Kasumi-1 (cell line): ENCODE measurements at regions not wholly inside any gene's neighbourhood (a gene's known extent, or its start where the extent isn't known, plus 50 kb on each side); places are given as distances from the start of the nearest gene placed in this dataset.

Experiments
- DNase-seq, 2 experiments: peaks; one replicate each; lab custom pipeline; 2025; lab: John Stamatoyannopoulos, UW

DNA sequence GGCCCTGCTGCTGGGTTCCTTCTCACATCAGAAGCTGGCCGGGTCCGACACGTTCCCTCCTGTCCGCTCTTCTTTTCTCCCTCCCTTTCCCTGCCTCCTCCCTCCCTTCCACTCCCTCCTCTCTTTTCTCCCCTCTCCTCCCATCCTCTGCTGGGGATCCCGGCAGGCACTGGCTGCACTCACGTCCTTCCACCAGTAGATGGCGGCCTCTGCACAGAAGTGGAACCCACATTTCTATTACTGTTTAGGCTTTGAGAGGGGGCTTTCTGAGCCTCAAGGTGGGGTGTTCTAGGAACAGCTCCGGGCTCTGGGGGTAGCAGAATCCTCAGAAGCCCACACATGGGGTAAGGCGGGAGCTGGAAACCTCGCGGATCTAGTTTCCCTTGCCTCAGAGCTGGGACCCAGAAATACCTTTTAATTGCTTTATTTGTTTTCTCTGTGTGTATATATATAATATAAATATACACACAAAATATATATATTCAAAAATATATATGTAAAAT is 294.2 kb downstream of the ZNF536 start:
- DNase-seq, result peak; percentile 48 to 50

DNA sequence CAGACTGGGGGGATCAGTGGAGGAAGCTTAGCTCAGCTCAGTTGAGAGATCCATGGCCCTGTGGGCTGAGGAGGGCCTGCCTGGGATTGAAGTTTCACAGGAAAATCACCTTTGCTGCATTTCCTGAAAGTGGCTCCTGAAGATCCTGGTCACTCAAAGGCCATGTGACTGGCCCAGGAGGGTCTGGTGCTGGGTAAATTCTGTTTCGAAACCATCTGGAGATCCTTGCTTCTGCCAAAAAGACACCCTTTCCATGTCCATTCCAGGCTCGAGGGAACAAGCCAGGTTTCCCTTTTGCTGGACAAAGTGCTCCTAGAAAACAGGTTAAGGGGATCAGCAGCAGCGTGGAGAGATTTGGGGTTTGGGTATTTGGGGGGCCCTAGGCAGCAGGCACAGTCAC is 293.3 kb downstream of the ZNF536 start:
- no peak for DNase-seq

DNA sequence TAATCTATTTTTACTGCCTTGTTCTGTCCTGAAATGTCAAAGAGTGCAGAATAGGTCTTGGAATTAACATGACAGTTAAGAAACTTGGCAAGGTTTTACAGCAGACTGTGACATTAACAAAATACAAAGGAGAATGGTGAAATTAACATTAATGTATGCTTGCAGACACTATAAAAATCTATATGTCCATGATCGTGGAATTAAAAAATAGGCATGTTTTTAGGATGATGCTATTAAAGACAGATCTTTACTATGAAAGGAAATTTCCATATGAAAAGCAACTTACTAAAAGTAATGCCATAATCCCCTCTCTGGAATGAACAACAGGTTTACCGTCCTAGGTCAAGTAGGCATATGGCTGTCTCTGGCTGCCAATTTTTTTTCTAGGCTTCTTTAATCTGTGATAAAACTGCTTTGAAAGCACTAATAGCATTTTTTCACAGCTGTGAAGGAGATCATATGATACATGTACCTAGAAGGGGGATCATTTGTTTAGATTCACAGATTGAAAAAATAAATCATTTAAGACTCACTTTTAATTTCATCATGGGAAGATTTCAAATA is 291.5 kb downstream of the ZNF536 start:
- no peak for DNase-seq

DNA sequence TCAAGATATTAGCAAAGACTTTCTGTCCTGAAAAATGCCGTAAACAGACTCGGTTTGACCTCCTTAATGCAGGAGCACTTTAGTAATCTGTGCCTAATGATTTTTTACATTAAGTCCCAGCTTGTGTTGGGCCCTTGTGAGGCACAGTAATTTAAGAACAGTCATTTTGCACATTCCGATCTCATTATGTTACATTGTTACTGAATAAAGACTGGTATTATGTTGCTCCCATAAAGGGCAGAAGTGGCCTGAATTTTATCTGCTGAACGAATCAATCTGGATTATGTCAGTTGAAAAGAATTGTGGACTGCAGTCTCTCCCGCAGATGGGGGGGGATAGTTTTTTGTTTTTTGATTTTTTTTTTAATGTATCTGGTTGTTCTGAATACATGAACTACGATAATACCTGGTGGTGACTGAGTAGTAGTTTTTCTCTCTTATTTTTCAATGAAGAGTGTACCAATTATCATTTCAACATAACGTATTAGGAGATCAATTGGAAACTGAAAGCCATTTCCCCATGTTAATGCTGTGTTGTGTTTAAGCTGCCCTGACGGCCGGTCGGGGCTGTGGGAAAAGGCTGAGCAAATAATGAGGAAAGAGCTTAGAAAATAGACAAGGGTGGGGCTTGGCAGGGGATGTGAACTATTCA is 290.2 kb downstream of the ZNF536 start:
- DNase-seq, result no peak

DNA sequence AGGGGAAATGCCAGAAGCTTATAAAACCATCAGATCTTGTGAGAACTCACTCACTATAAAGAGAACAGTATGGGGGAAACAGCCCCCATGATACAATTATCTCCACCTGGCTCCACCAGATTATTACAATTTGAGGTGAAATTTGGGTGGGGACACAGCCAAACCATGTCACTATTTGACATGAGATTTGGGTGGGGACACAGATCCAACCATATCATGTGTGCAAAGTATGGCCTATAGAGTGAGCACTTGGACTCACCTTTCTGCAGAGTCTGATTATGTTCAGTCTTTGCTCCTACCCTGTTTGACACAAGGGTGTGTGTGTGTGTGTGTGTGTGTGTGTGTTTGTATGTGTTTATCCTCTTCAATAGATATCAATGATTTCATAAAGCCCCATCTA is 287.5 kb downstream of the ZNF536 start:
- no peak for DNase-seq

DNA sequence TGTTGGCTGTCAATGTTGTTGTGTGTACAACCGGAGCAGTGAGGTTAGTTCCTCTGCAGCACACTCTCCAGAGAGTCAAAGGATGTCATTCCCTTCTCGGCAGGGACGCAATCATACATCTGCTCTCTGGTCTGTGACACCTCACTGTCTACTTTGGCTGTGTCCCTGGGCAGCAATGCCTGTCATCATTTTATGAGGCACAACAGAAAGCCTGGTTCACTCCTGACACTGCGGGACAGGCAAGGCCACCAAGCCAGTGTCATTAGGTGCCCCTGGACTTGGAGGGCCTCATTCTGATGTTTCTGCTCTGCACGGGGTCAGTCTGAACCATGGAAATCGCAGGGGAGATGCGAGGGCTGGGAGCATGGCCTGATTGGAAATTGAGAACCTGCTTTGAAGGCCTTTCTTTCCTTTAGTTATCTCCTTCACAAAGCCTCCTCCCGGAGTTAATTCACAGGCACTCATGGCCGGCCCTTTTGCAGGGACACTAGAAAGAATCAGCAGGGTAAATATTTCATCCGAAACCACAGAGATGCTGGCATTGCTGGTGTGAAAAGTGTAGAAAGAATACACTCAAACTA is 284.4 kb downstream of the ZNF536 start:
- DNase-seq, result no peak

DNA sequence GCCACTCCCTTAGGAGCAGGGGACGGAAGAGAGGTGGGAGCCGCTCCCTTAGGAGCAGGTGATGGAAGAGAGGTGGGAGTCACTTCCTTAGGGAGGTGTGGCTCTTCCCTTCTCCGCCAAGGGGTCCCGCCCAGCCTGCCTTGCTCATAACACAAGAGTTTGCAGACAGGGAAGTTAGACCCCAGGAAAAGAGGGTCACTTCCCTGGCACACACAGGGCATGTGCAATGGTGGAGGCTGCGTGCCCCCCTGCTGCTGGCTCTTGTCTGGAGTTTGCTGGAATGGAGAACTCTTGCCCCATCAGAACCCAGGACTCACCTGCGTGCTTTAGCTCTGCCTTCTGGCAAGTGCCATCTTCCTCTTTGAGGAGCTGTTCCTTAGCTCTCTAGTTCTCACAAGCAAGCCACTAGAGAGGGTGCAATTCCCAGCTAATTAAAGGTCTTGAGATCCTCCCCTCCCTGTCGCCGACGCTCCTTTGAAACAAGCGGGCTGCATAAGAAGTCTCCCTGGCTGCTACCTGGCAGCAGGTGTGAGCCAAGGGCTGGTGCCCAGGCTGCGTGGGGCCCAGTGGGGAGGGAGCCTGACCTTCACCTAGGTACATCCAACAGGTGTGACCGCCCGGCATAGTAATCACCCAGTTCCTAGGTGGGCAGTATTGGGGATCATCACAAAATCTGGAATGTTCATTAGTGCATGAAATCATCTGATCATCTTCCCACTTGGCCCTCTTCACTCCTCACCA is 281.6 kb downstream of the ZNF536 start:
- DNase-seq, result no peak

DNA sequence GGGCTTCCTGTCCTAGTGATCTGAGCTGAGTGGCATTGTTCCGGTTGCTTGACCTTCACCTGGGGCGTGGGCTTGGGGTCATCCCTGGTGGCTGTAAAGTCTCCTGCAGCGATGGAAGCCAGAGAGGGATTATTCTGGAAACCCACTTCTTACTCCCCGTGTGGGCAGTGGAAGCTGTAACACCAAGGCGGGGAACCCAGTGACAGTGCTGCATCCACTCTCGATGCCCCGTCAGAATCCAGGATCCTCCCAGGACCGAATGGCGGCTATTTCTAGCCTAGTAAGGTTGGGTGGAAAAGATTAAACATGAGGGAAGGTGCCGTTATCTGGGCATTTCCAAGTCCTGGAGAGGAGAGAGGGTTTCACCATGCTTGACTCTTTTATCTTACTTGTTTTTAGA is 280.6 kb downstream of the ZNF536 start:
- no peak for DNase-seq

DNA sequence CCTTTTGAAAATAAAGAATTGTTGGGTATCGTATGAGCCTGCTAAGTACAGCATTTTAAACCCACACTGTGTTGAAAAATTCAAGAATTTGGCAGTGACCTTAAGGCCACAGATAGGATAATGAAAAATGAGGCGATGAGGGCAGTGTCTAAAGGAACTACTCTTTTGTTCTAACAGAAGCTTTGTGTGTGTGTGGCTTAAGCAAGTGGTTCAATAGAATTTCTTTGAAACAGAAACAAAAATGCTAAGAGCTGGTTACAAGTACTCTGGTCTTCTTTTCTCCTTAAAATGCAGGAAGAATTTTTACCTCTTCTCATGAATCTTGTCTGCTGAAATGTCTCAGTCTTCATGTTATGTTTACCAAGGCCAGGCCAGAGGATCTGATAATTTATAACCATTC is 279.5 kb downstream of the ZNF536 start:
- no peak for DNase-seq

DNA sequence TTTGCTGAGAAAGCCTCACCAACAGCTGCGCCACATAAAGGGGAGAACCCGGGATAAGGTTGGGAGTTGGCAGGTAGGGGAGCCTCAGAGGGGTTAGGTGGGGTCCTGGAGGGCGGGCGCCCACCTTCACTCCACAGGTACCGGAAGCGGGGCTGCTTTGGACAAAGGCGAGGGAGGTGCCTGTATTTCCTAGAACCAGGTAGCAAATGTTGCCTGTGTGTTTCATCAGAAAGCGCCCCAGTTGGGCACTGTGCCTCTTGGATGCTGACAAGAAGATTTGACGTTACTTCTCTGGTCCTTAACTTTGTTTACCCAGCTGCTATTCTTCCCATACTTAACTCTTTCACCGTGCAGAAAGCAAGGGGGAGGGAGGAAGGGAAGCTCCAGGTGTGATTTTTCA is 278.9 kb downstream of the ZNF536 start:
- DNase-seq, result no peak

DNA sequence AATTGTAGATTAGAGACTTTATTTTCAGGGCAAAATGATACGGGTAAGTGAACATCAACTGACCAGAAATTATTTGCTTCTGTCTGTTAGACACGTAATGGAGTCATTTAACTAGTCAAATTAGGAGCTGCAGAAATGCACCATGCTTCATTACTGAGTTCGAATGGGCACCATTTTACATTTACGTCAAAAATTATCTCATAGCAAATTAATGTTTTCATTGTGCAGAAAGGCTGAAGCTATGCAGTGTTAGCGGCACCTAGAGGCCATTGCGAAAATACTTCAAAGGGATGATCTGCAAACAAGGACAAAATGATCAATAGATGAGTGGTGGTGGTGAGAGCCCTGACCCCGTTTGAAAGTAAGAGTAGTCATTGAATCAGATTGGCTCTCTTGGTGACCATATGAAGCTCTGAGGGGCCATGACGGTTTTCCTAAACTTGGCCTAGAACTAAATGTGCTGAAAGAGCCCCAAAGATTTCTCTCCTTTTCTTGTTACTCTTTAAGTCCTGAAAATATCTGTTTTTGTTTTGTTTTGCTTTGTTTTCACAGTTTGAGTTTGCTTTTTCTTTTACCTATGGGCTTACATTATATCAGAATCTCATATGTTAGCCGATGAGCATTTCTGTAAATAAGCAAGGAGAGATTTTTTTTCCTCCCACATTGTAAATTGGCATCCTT is 277.9 kb downstream of the ZNF536 start:
- DNase-seq, result peak; percentile 44 to 65

DNA sequence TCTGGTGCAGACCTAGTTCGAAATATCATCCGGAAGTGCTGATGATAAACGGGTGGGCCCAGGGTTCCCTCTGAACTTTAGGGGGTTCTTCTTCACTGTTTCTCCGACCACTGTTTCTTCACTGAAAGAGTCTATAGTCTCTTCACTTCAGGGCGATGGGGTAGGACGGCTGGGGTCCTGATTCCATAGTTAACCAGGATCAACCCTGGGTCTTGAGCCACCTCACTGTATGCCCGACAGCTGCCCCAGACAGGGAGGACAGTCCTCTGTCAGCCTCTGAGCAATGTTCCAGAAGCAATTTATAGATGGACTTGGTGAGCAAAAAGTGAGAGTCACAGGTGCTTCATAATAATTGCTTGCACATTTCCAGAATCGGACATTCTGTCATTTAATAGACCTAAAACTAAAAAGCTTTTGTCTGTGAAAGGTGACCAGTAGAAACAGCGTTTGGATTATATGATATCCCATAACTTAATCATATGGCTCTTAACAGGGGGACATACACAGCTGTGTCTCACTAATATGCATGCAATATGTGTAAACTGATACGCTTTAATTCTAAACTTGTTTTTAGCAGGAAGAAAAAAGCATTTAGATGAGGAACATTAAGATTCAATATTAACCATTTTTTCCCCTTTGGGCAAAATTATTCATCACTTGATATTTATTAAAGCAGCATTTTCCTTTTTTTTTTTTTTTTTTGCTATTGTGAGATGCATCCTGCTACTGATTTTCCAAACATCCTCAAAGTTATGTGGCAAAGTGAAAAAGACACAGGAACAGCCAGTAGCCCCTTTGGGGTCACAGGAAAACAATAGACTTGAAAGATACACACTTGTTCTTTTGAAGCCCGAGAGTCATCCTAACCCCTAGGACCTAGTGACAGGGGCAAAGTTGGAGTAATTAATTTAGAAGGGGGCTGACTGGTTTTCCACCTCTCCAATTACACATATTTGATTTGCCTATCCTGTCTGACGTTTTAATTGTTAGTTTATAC is 277.0 kb downstream of the ZNF536 start:
- DNase-seq, result no peak

DNA sequence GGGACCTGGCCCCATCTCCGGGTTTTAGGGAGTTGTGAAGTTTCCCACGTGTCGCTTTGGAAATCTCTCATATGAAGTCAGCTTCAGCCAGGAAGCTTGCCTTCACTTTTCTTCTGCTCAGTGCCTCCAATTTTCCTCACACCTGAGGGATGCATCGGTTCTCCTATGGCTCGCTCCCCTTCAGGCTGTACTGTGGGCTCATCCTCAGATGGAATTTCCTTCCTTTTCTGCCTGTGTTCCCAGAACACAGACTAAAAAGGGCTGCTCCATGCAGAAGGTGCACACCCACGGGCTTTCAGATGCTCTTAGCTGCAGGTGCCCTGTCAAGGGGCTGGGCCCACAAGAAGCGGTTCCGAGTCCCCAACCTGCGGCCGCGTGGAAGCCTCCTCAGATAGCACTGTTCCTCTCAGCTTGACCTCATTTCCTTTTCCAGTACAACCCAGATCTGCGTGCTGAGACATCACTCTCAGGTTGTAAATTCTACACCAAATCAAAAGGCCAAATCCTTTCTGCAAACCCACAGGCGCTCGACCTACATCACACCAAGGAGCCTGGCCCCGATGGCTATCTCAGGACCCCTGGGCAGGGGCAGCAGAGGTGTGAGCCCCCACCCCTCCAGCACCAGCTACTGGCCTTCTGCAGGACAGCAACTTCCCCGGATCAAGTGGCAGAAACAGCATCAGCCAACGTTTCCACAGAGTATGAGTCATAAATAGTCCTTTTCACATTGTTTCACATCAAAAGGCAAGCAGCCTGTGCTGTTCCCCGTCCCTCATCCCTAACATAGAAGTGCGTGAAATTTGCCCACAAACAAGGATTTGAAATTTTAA is 275.9 kb downstream of the ZNF536 start:
- no peak for DNase-seq

DNA sequence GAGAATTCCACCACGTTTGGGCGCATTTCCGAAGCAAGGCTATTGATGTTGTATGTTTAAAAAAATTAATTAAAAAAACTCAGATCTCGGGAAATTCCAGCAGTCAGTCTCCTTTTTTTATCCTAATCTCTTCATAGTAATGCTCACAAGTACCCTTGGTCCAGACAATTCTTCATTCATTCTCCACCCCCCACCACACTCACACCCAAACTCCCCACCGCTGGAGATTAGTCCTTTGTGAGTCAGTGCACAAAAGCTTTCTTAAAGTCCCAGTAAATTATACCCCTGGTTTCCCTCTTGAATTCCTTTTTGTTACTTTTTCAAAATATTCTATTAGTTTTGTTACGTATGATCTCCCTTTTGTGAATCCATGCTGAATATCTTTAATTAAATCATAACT is 274.6 kb downstream of the ZNF536 start:
- DNase-seq, result no peak

DNA sequence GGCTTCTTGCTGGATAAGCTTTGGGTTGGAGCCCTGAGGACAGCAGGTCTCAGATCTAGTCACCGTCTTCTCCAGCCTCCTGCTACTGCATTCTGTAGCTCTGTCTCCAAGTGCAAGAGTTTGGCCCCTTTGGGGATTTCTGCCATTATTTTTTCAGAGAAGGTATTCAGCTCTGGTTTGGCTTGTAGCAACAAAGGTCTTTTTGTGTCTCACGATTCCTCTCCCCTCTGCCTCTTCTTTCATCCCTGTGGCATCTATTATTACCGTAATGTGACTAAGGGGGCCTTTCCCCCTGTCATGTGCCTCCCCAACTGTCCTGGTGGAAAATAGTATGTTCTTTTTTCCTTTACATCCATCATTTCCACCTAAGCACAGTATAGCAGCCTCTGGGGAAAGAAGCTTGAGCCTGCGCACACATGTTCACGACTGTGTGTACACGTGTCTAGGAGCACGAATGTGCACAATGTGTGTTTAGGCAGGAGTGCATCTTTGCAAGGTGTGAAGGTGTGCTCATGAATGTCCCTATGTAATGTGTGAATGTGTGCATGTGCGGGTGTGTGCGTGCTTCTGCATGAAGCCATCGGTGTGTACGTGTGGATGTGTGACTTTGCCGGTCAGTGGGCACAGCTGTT is 273.9 kb downstream of the ZNF536 start:
- no peak for DNase-seq

DNA sequence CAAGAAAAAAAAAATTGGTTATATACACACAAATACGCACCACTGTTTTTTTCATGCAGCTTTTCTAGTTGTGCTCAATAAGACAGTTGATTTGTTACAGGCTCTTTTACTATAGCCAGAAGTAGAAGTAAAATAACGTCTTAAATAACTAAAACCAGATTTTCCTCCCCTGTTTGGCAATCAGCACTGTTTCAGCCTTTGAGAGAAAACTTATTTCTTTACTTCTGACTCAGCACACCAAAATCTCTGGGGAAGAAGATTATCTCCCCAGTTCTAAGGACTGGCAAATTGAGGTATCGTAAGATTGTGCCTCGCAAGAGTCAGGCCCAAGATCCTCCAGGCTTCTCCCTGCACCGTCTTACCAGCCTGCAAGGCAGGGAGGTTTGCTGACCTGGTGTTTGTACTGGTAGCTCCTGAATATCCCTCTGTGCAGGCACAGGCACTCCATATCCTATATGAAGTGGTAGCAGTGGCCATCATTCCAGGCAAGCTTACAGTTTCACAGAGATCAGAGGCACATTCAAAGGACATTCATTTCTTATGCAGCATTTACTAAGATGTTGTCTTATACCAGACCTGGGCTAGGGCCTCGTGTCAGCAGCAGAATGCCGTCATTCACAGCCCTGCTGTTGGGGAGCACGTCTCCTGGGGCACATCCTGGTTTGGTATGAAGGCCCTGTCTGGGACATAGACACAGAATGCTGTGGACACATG is 268.2 kb downstream of the ZNF536 start:
- no peak for DNase-seq

DNA sequence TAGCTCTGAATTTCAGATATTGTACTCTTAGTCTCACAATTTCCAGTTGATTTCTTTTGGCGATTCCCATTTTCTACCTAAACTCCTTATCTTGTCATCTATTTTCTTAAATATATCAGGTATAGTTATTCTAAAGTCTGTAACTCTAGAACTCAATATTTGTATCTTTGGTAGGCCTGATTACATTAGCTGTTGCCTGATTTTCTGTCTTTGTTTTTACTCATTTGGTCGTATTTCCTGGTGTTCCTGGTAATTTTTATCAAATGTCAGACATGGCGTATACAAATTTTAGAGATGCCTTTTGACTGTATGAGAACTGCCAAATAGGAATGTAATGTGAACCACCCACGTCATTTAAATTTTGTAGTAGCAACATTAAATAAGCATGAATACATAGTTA is 266.7 kb downstream of the ZNF536 start:
- DNase-seq, result no peak

DNA sequence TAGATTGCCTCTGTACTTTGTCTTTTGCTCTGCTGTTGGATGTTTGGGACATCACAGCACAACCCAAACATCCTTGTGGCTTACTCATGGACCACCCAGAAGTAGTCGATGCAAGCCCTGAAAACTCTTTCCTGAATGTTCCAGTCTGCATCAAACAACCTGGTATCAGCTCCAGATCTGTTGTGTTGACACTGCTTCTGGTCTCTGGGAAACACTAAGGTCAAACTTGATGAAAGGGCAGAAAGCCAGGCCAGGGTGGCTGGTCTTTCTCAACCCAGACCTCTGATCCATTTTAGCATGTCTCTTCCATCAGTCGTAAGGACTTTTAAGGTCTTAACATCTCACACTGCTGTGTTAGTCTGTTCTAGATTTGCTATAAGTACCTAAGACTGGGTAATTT is 265.7 kb downstream of the ZNF536 start:
- DNase-seq, result no peak
